ENCODE measurements at regions not wholly inside any gene's neighbourhood (a gene's known extent, or its start where the extent isn't known, plus 50 kb on each side); places are given as distances from the start of the nearest gene placed in this dataset.
"Not testable (repeated sequence)": the region's sequence is repeated elsewhere in the genome, so short reads cannot be mapped to it uniquely, and the experiment has no call there.

- TF ChIP-seq POLR2A, CTCF (IDR thresholded peaks at IDR 0.05): not testable (repeated sequence)
These were observed 230.5 kb upstream of the POTEB2 start for GRCh38 chr15:21096599-21096998.

Measured in breast epithelium (tissue), 3 donors.